Esophagus squamous epithelium (tissue), 5 donors: ENCODE measurements at regions not wholly inside any gene's neighbourhood (a gene's known extent, or its start where the extent isn't known, plus 50 kb on each side); places are given as distances from the start of the nearest gene placed in this dataset.

Experiments
- DNase-seq: peaks from one replicate; lab custom pipeline; 2025; lab: John Stamatoyannopoulos, UW
- H3K27ac ChIP-seq, 4 donors: fragments of 200-600 bp; sonication (generic); one replicate each; pipeline ENCODE4 v1.5.1; 2016 to 2019; ENCODE audit warnings: mild to moderate bottlenecking in 1 of 4
- H3K27me3 ChIP-seq, 4 donors: fragments of 200-600 bp; sonication (generic); 1 replicate in 3 of 4; 2 replicates in 1 of 4; pipeline versions ENCODE4 v1.5.1 to v1.6.0; 2017 to 2021; ENCODE audit warnings: antibody characterized with exemption in 1 of 4
- H3K36me3 ChIP-seq, 3 donors: fragments of 200-600 bp; sonication (generic); one replicate each; pipeline ENCODE4 v1.5.1; 2016 to 2019
- H3K4me1 ChIP-seq, 3 donors: fragments of 200-600 bp; sonication (generic); one replicate each; pipeline ENCODE4 v1.5.1; 2017 to 2019
- H3K4me3 ChIP-seq, 4 donors: fragments of 200-600 bp; sonication (generic); 1 replicate in 3 of 4; 2 replicates in 1 of 4; pipeline ENCODE4 v1.5.1; 2016 to 2019; ENCODE audit warnings: mild to moderate bottlenecking in 2 of 4, moderate library complexity in 1 of 4
- H3K9me3 ChIP-seq, 3 donors: fragments of 200-600 bp; sonication (generic); one replicate each; pipeline ENCODE4 v1.5.1; 2016 to 2019
- POLR2A ChIP-seq, 4 donors: fragments of 450-650 bp; IDR thresholded peaks; one replicate each; pipeline ENCODE4 v1.6.1; 2017; ENCODE audit warnings: antibody characterized with exemption in 4 of 4, mild to moderate bottlenecking in 4 of 4, moderate library complexity in 3 of 4
- WGBS, 2 donors: methylation state at CpG; one replicate each; pipeline ENCODE4 v1.1.5; 2018; 5-methylcytosine and 5-hydroxymethylcytosine counted together
- intact Hi-C: fragments of 100-400 bp; cut with DNase I; formaldehyde crosslinking; loops from one replicate; pipeline ENCODE4 v1.15.0; 2022
- TF ChIP-seq, protein P1 (sequence below), 6 experiments: fragments of 450-650 bp in 4 of 6; fragments of 200-600 bp in 2 of 6; sonication (generic) in 2 of 6; IDR thresholded peaks; one replicate each; pipeline ENCODE4 v1.5.1; 2016 to 2019; ENCODE audit warnings: antibody characterized with exemption in 6 of 6, mild to moderate bottlenecking in 4 of 6, moderate library complexity in 4 of 6
- donor health status: DM: yes; HTN: yes; CAD: no.

DNA sequence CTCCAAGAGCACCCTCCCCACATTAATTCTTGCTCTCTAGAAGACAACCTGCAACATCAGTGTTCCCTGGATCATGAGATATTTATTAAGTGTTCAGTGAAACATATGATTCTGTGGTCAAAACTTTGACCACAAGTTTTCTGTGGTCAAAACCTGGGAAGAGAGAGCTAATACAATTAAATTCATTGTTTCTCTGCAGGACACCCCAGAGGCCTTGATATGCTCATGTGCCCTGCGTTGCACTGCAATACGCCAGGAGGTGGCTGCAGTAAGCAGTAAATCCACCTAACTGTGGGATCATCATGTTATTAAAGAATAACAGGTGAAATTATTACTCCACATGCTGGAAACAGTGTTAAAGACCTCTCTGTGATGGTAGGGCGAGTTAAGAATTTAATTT is 109.3 kb upstream of the SPDL1 start:
- Histone ChIP-seq H3K36me3 (no peaks in the 10 kb centered on the region), H3K4me1 (no peaks in the 10 kb centered on the region), H3K9me3 (no peaks in the 10 kb centered on the region), H3K27me3 (no peaks in the 10 kb centered on the region), H3K27ac (no peak overlapping the region), H3K4me3 (no peak overlapping the region)
- no peak for DNase-seq
- no peak for TF ChIP-seq POLR2A (IDR thresholded peaks at IDR 0.05)
- TF ChIP-seq, protein P1, sequence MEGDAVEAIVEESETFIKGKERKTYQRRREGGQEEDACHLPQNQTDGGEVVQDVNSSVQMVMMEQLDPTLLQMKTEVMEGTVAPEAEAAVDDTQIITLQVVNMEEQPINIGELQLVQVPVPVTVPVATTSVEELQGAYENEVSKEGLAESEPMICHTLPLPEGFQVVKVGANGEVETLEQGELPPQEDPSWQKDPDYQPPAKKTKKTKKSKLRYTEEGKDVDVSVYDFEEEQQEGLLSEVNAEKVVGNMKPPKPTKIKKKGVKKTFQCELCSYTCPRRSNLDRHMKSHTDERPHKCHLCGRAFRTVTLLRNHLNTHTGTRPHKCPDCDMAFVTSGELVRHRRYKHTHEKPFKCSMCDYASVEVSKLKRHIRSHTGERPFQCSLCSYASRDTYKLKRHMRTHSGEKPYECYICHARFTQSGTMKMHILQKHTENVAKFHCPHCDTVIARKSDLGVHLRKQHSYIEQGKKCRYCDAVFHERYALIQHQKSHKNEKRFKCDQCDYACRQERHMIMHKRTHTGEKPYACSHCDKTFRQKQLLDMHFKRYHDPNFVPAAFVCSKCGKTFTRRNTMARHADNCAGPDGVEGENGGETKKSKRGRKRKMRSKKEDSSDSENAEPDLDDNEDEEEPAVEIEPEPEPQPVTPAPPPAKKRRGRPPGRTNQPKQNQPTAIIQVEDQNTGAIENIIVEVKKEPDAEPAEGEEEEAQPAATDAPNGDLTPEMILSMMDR (IDR thresholded peaks at IDR 0.05) = no peak
- intact Hi-C loops = no loop called here
- 44 to 73% methylated on average over 3 of the region's 3 CpGs for WGBS, 2 donors

DNA sequence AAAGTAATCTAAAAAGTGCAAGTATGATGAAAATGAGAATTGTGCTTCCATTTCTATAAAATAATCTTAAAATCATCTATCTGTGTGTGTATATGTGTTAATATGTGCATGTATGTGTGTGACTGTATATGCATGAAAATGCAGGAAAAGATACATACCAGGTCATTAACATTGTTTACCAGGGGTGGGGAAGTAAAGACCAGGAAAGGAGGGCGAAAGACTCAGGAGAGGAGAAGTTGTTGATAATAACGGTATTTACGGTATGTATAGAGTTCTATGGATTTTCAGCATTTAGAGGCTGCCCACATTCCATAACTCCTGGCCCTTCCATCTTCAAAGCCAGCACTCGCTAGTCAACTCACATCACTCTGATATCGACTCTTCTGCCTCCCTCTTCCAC is 111.0 kb upstream of the SPDL1 start:
- TF ChIP-seq POLR2A (IDR thresholded peaks at IDR 0.05) = no peak
- TF ChIP-seq, protein P1 (IDR thresholded peaks at IDR 0.05) = no peak
- intact Hi-C loops = no loop called here
- Histone ChIP-seq H3K36me3 (no peaks in the 10 kb centered on the region), H3K4me3 (no peak overlapping the region), H3K27me3 (no peaks in the 10 kb centered on the region), H3K9me3 (no peaks in the 10 kb centered on the region), H3K4me1 (peaks cover 0 to 5% (median 0%) of the 10 kb centered on the region in 3 donors), H3K27ac (no peak overlapping the region)
- no peak for DNase-seq
- WGBS, 2 donors = 60 to 61% methylated on average over 5 of the region's 5 CpGs

DNA sequence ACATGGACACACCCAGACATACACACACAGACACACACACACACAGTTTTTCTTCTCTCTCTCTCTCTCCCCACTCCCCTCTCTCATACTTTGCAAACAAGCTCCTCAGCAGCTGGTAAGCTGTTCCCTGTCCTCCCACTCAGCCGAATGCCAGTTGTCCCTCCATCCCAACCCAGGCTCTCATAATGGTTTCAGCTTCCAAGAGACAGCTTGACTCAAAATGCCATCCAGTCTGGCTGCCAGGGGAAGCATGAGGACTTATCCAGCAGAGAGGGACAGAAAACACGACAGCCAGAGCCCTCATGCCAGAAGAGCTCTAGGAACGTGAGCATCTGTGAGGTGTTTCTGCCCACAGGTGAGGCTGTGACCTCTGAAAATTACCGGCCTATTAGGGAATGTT is 112.6 kb upstream of the SPDL1 start:
- Histone ChIP-seq H3K4me3 (no peak overlapping the region), H3K4me1 (peaks cover 0 to 12% (median 0%) of the 10 kb centered on the region in 3 donors), H3K36me3 (no peaks in the 10 kb centered on the region), H3K27me3 (no peaks in the 10 kb centered on the region), H3K27ac (no peak overlapping the region), H3K9me3 (no peaks in the 10 kb centered on the region)
- DNase-seq = no peak
- TF ChIP-seq POLR2A (IDR thresholded peaks at IDR 0.05) = no peak
- TF ChIP-seq, protein P1 (IDR thresholded peaks at IDR 0.05) = no peak
- WGBS, 2 donors = 67 to 76% methylated on average over 4 of the region's 4 CpGs
- intact Hi-C loops = no loop called here

DNA sequence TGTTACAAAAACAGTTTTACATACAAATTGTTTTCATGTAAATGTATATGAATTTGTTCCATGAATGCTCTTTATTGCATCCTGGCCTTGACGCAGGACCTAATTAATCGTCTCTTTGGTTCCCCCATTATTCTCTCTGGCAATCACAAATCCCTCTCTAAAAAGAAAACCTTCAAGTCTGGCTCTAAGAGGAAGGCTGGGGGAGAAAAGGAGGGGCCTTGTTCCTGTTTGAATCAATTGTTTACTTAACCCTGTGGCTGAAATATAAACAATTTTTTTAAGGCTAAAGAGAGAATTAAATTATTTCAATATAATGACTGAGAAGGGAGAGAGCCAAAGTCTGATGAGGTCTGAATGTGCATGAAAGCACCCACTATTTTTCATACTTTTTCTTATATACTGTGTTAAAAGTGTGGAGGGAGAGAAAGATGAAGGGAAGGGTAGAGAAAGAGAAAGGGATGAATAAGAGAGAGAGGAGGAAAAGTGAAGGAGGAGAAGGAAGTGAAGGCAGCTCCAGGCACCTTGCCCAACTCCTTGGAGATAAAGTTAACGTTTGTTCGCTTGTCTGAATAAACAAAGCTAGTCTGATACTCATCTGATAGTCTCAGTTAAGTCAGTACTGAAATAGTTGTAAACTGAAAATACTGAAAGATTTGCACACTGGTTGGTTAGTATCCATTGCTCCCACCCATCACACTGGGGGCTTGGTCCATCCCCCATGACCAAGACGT is 116.4 kb upstream of the SPDL1 start:
- DNase-seq = no peak
- H3K27me3 ChIP-seq = no peaks in the 10 kb centered on the region
- H3K4me1 ChIP-seq = peaks cover 0 to 12% (median 0%) of the 10 kb centered on the region in 3 donors
- H3K4me3 ChIP-seq = no peak overlapping the region
- 15 to 34% methylated on average over 4 to 5 of the region's 5 CpGs for WGBS, 2 donors
- intact Hi-C loops = no loop called here
- TF ChIP-seq, protein P1 (IDR thresholded peaks at IDR 0.05) = no peak
- TF ChIP-seq POLR2A (IDR thresholded peaks at IDR 0.05) = no peak
- no peaks in the 10 kb centered on the region for H3K9me3 ChIP-seq
- H3K36me3 ChIP-seq = no peaks in the 10 kb centered on the region
- no peak overlapping the region for H3K27ac ChIP-seq

DNA sequence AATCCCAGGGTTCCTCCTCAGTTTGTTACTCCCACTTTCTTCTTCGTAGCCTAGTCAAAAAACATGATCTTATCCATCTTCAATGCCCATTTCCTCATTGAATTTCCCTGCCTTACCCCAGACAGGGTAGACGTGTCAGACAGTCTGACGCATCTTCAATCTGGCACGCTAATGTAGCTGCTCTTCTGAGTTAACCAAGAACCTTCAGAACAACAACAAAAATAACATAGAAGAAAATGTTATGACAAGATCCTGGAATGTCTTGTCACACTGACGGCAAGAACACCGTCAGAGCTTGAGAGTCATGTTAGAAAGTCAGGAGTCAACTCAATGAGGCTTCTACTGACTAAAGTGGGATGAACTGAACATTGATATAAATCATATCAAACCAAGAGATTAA is 122.7 kb upstream of the SPDL1 start:
- WGBS, 2 donors = 80 to 83% methylated on average over 6 of the region's 6 CpGs

More for the DNA sequence above, 122.7 kb upstream of the SPDL1 start:
- no peaks in the 10 kb centered on the region for H3K36me3 ChIP-seq
- no peak for DNase-seq
- no peaks in the 10 kb centered on the region for H3K4me1 ChIP-seq
- H3K27me3 ChIP-seq = no peaks in the 10 kb centered on the region
- H3K4me3 ChIP-seq = no peak overlapping the region
- TF ChIP-seq, protein P1 (IDR thresholded peaks at IDR 0.05) = no peak
- TF ChIP-seq POLR2A (IDR thresholded peaks at IDR 0.05) = no peak
- intact Hi-C loops = no loop called here
- no peak overlapping the region for H3K27ac ChIP-seq
- H3K9me3 ChIP-seq = no peaks in the 10 kb centered on the region
